Endothelial cell of umbilical vein (primary cell): ENCODE measurements at regions not wholly inside any gene's neighbourhood (a gene's known extent, or its start where the extent isn't known, plus 50 kb on each side); places are given as distances from the start of the nearest gene placed in this dataset.

Experiments used
- BruUV-seq: library from RNA; stranded (reverse); fragments of 400-500 nt; replicated peaks from 2 replicates; lab custom pipeline; 2021; lab: Mats Ljungman, UMichigan
- CTCF ChIA-PET: fragments of 300-600, 350-600 bp; sonication (Branson Sonifier 250); formaldehyde crosslinking; loops from one replicate; lab custom pipeline; 2021; ENCODE audit warnings: antibody characterized with exemption, inconsistent platforms; lab: Charles Lee
- POLR2A ChIA-PET: fragments of 300-600, 350-600 bp; sonication (Branson Sonifier 250); formaldehyde crosslinking; loops from one replicate; lab custom pipeline; 2021; ENCODE audit warnings: antibody characterized with exemption, inconsistent platforms; lab: Charles Lee
- DNase-seq: peaks from one replicate; pipeline ENCODE4 v3.0.0-alpha.2; 2011; ENCODE audit warnings: low read depth, low spot score
- FAIRE-seq: peaks from 2 replicates; lab custom pipeline; 2011; peaks lifted over from hg19 to GRCh38; lab: Jason Lieb, UNC
- H2AFZ ChIP-seq: 2 replicates; pipeline ENCODE4 v1.6.0; 2012; ENCODE audit warnings: low read depth, low read length, control low read depth, inconsistent platforms
- H3K27ac ChIP-seq: 2 replicates; pipeline ENCODE4 v1.5.1; 2011; ENCODE audit warnings: low read depth, mild to moderate bottlenecking, control low read depth, low read length, moderate library complexity; ENCODE audit not compliant: insufficient read depth
- H3K27me3 ChIP-seq, 2 experiments: 2 replicates each; pipeline versions ENCODE4 v1.6.0 to v1.6.1; 2011; ENCODE audit warnings: low read length in 2 of 2, mixed read lengths in 1 of 2; ENCODE audit not compliant: control insufficient read depth in 2 of 2, insufficient read depth in 2 of 2
- H3K36me3 ChIP-seq, 2 experiments: 2 replicates in 1 of 2; 3 replicates in 1 of 2; pipeline ENCODE4 v1.5.1; 2011; ENCODE audit warnings: low read length in 2 of 2, mild to moderate bottlenecking in 1 of 2, moderate library complexity in 1 of 2; ENCODE audit not compliant: control insufficient read depth in 2 of 2, insufficient read depth in 2 of 2; ENCODE audit errors: extremely low read depth in 1 of 2
- H3K4me1 ChIP-seq: 3 replicates; pipeline ENCODE4 v1.5.1; 2011; ENCODE audit warnings: mild to moderate bottlenecking, low read length; ENCODE audit not compliant: control insufficient read depth, insufficient read depth; ENCODE audit errors: extremely low read depth
- H3K4me2 ChIP-seq: 2 replicates; pipeline ENCODE4 v1.6.1; 2011; ENCODE audit warnings: low read length, control low read depth, mixed read lengths; ENCODE audit not compliant: insufficient read depth
- H3K4me3 ChIP-seq, 3 experiments: fragments of 200-600 bp in 1 of 3; sonication (generic), shearing (Covaris generic) in 1 of 3; replicated peaks in 1 of 3; 2 replicates each; pipeline ENCODE4 v1.5.1; 2011 to 2016; ENCODE audit warnings: control low read depth in 3 of 3, low read length in 3 of 3, mild to moderate bottlenecking in 2 of 3, inconsistent platforms in 1 of 3, low read depth in 1 of 3, moderate library complexity in 1 of 3; ENCODE audit not compliant: insufficient read depth in 1 of 3
- H3K79me2 ChIP-seq: 2 replicates; pipeline ENCODE4 v1.6.0; 2012; ENCODE audit warnings: low read length, inconsistent platforms; ENCODE audit not compliant: control insufficient read depth, insufficient read depth
- H3K9ac ChIP-seq: replicated peaks from 2 replicates; pipeline ENCODE3; 2011; ENCODE audit warnings: low read length, control low read depth; ENCODE audit not compliant: insufficient read depth; ENCODE audit errors: extremely low read depth
- H3K9me1 ChIP-seq: replicated peaks from 3 replicates; pipeline ENCODE4 v1.6.0; 2011; ENCODE audit warnings: mild to moderate bottlenecking, low read length; ENCODE audit not compliant: control insufficient read depth, insufficient read depth; ENCODE audit errors: extremely low read depth
- H3K9me3 ChIP-seq: replicated peaks from 2 replicates; pipeline ENCODE4 v1.5.1; 2012; ENCODE audit warnings: low read length, inconsistent platforms; ENCODE audit not compliant: control insufficient read depth, insufficient read depth
- H4K20me1 ChIP-seq: replicated peaks from 2 replicates; pipeline ENCODE3; 2011; ENCODE audit warnings: mild to moderate bottlenecking, low read length; ENCODE audit not compliant: control insufficient read depth, insufficient read depth; ENCODE audit errors: extremely low read depth
- EZH2 ChIP-seq: IDR thresholded peaks from 2 replicates; pipeline ENCODE4 v1.6.1; 2012; ENCODE audit warnings: borderline replicate concordance, low read depth, mild to moderate bottlenecking, moderate library complexity, low read length, inconsistent platforms; ENCODE audit not compliant: severe bottlenecking
- FOS ChIP-seq: IDR thresholded peaks from 2 replicates; pipeline ENCODE4 v1.6.1; 2011; ENCODE audit warnings: mild to moderate bottlenecking, low read length, moderate library complexity, borderline replicate concordance; ENCODE audit not compliant: insufficient read depth
- GATA2 ChIP-seq: IDR thresholded peaks from 2 replicates; pipeline ENCODE4 v1.7.0; 2011; ENCODE audit warnings: low read depth, mild to moderate bottlenecking, moderate library complexity, mixed read lengths, low read length; ENCODE audit not compliant: insufficient read length, insufficient read depth
- JUN ChIP-seq: IDR thresholded peaks from 2 replicates; pipeline ENCODE4 v1.6.1; 2011; ENCODE audit warnings: borderline replicate concordance, low read depth; ENCODE audit not compliant: insufficient read length, insufficient read depth
- MAX ChIP-seq: IDR thresholded peaks from 2 replicates; pipeline ENCODE4 v1.6.1; 2011; ENCODE audit not compliant: insufficient read depth, insufficient read length
- MYC ChIP-seq: IDR thresholded peaks from one replicate; pipeline ENCODE4 v1.6.1; 2011; ENCODE audit warnings: mild to moderate bottlenecking, low read depth, low read length
- dilution Hi-C: fragments of 300-500 bp; cut with MboI; formaldehyde crosslinking; loops from one replicate; pipeline ENCODE4 v1.15.0; 2019; ENCODE audit warnings: low sequenced_read_pairs; ENCODE audit not compliant: extremely low pct_ligation_motif_present
- intact Hi-C: fragments of 100-400 bp; cut with micrococcal nuclease; formaldehyde crosslinking; loops from one replicate; pipeline ENCODE4 v1.10.0; 2022
- TF ChIP-seq, protein P1 (sequence below), 2 donors: IDR thresholded peaks; 1 replicate in 1 of 2; 2 replicates in 1 of 2; pipeline ENCODE4 v1.5.1; 2011; ENCODE audit warnings: low read length in 2 of 2, mild to moderate bottlenecking in 2 of 2, moderate library complexity in 2 of 2, control low read depth in 1 of 2, inconsistent platforms in 1 of 2, low read depth in 1 of 2; ENCODE audit not compliant: insufficient read depth in 1 of 2; ENCODE audit errors: extremely low read depth in 1 of 2

- H3K4me2 ChIP-seq = no peak overlapping the region
- no peaks in the 10 kb centered on the region for H3K27me3 ChIP-seq
- H3K4me3 ChIP-seq = no peak overlapping the region
- H3K4me1 ChIP-seq = no peaks in the 10 kb centered on the region
- POLR2A ChIA-PET = no interaction called here
- H2AFZ ChIP-seq = no peak overlapping the region
- no peak overlapping the region for H3K27ac ChIP-seq
- no peaks in the 10 kb centered on the region for H4K20me1 ChIP-seq
- H3K9me1 ChIP-seq = no peaks in the 10 kb centered on the region
- FAIRE-seq (no peak), DNase-seq (no peak)
- TF ChIP-seq EZH2 (no peak), JUN (no peak), GATA2 (no peak), MYC (no peak), MAX (no peak), FOS (no peak)
- TF ChIP-seq, protein P1, sequence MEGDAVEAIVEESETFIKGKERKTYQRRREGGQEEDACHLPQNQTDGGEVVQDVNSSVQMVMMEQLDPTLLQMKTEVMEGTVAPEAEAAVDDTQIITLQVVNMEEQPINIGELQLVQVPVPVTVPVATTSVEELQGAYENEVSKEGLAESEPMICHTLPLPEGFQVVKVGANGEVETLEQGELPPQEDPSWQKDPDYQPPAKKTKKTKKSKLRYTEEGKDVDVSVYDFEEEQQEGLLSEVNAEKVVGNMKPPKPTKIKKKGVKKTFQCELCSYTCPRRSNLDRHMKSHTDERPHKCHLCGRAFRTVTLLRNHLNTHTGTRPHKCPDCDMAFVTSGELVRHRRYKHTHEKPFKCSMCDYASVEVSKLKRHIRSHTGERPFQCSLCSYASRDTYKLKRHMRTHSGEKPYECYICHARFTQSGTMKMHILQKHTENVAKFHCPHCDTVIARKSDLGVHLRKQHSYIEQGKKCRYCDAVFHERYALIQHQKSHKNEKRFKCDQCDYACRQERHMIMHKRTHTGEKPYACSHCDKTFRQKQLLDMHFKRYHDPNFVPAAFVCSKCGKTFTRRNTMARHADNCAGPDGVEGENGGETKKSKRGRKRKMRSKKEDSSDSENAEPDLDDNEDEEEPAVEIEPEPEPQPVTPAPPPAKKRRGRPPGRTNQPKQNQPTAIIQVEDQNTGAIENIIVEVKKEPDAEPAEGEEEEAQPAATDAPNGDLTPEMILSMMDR (IDR thresholded peaks at IDR 0.05; ENCODE audit: extremely low read depth in 1 of 2, insufficient read depth in 1 of 2, low read depth in 1 of 2, low read length in 2 of 2) = no peak
- no peaks in the 10 kb centered on the region for H3K9me3 ChIP-seq
- H3K9ac ChIP-seq = no peak overlapping the region
- BruUV-seq = no TSS peak
- intact Hi-C loops = no loop called here
- CTCF ChIA-PET = no interaction called here
- H3K36me3 ChIP-seq = no peaks in the 10 kb centered on the region
- no peaks in the 10 kb centered on the region for H3K79me2 ChIP-seq
- dilution Hi-C loops = no loop called here
Measured at GRCh38 chrX:121356850-121357171, 309.4 kb downstream of the GLUD2 start.
